Activated naive CD4-positive, alpha-beta T cell treated with anti-CD3 and anti-CD28 coated beads, Interleukin-2, amount 50 U/mL, for 72 hours (primary cell): ENCODE measurements at regions not wholly inside any gene's neighbourhood (a gene's known extent, or its start where the extent isn't known, plus 50 kb on each side); places are given as distances from the start of the nearest gene placed in this dataset.
A peak's percentile ranks its signal among the peaks of the same experiment; 100 is the strongest.

Experiments used
- ATAC-seq, 2 donors: fragments of 150-1000 bp; cut with Tn5 transposase; 2 replicates each; pipeline ENCODE4 v1.10.0; 2021; ENCODE audit warnings: mild to moderate bottlenecking in 2 of 2, moderate library complexity in 2 of 2
- DNase-seq, 2 donors: peaks; one replicate each; pipeline ENCODE4 v3.0.0; 2021 to 2022; ENCODE audit warnings: low spot score in 2 of 2
- H3K27ac Mint-ChIP-seq, 2 donors: one replicate each; pipeline ENCODE4 v1.8.0; 2022; ENCODE audit warnings: mild to moderate bottlenecking in 2 of 2, mixed read lengths in 2 of 2
- H3K36me3 Mint-ChIP-seq, 2 donors: one replicate each; pipeline ENCODE4 v1.8.0; 2022; ENCODE audit warnings: mixed read lengths in 2 of 2
- H3K9me3 Mint-ChIP-seq, 2 donors: one replicate each; pipeline ENCODE4 v1.8.0; 2022; ENCODE audit warnings: mixed read lengths in 2 of 2

GRCh38 chr2:147382322-147382948, 462.4 kb upstream of the ACVR2A start:
- ATAC-seq (no peak), DNase-seq (no peak)
- Mint-ChIP-seq H3K36me3 (no peaks in the 10 kb centered on the region), H3K27ac (no peak overlapping the region), H3K9me3 (peaks cover 0 to 1% of the 10 kb centered on the region in 2 donors)

GRCh38 chr2:147378403-147378802, 466.4 kb upstream of the ACVR2A start:
- no peak for ATAC-seq
- no peak for DNase-seq
- H3K27ac Mint-ChIP-seq, result no peak overlapping the region

GRCh38 chr2:147375073-147375472, 469.8 kb upstream of the ACVR2A start:
- no peak for DNase-seq
- no peak for ATAC-seq
- H3K27ac Mint-ChIP-seq, result no peak overlapping the region
- peaks cover 0 to 4% of the 10 kb centered on the region in 2 donors for H3K9me3 Mint-ChIP-seq
- H3K36me3 Mint-ChIP-seq, result no peaks in the 10 kb centered on the region

More at GRCh38 chr2:147378403-147378802, 466.4 kb upstream of the ACVR2A start:
- no peaks in the 10 kb centered on the region for H3K36me3 Mint-ChIP-seq
- peaks cover 0 to 4% of the 10 kb centered on the region in 2 donors for H3K9me3 Mint-ChIP-seq

- Mint-ChIP-seq H3K27ac (no peak overlapping the region), H3K36me3 (no peaks in the 10 kb centered on the region), H3K9me3 (peaks cover 0 to 4% of the 10 kb centered on the region in 2 donors)
- ATAC-seq (no peak), DNase-seq (no peak)
Observed at GRCh38 chr2:147374423-147374811, 470.4 kb upstream of the ACVR2A start.

GRCh38 chr2:147373800-147374422, 470.9 kb upstream of the ACVR2A start:
- H3K27ac Mint-ChIP-seq, result no peak overlapping the region
- H3K9me3 Mint-ChIP-seq, result peaks cover 0 to 4% of the 10 kb centered on the region in 2 donors
- no peak for DNase-seq

GRCh38 chr2:147368306-147368705, 476.5 kb upstream of the ACVR2A start:
- DNase-seq (no peak), ATAC-seq (no peak)
- peaks cover 10% of the 10 kb centered on the region in 2 donors for H3K36me3 Mint-ChIP-seq
- H3K9me3 Mint-ChIP-seq, result no peaks in the 10 kb centered on the region
- H3K27ac Mint-ChIP-seq, result no peak overlapping the region

More at GRCh38 chr2:147373800-147374422, 470.9 kb upstream of the ACVR2A start:
- no peak for ATAC-seq
- H3K36me3 Mint-ChIP-seq, result no peaks in the 10 kb centered on the region

GRCh38 chr2:147366279-147366678, 478.6 kb upstream of the ACVR2A start:
- H3K27ac Mint-ChIP-seq, result no peak overlapping the region
- no peaks in the 10 kb centered on the region for H3K9me3 Mint-ChIP-seq
- H3K36me3 Mint-ChIP-seq, result peaks cover 10% of the 10 kb centered on the region in 2 donors
- ATAC-seq, result no peak
- DNase-seq, result no peak

- no peak for ATAC-seq
- Mint-ChIP-seq H3K36me3 (peaks cover 10% of the 10 kb centered on the region in 2 donors), H3K9me3 (no peaks in the 10 kb centered on the region), H3K27ac (no peak overlapping the region)
- no peak for DNase-seq
Observed at GRCh38 chr2:147365622-147366021, 479.2 kb upstream of the ACVR2A start.

- peak in 1 of 2 donors; percentile 22 for ATAC-seq
- Mint-ChIP-seq H3K9me3 (no peaks in the 10 kb centered on the region), H3K27ac (peak overlapping the region in 1 of 2 donors; percentile 36), H3K36me3 (peaks cover 10% of the 10 kb centered on the region in 2 donors)
- no peak for DNase-seq
Observed at GRCh38 chr2:147364597-147364996, 480.2 kb upstream of the ACVR2A start.

- no peak for ATAC-seq
- no peaks in the 10 kb centered on the region for H3K9me3 Mint-ChIP-seq
- H3K27ac Mint-ChIP-seq, result no peak overlapping the region
- peaks cover 3 to 10% of the 10 kb centered on the region in 2 donors for H3K36me3 Mint-ChIP-seq
- DNase-seq, result no peak
Observed at GRCh38 chr2:147363181-147363580, 481.6 kb upstream of the ACVR2A start.

GRCh38 chr2:147358375-147358774, 486.5 kb upstream of the ACVR2A start:
- Mint-ChIP-seq H3K27ac (no peak overlapping the region), H3K9me3 (peaks cover 0 to 6% of the 10 kb centered on the region in 2 donors), H3K36me3 (no peaks in the 10 kb centered on the region)
- ATAC-seq (no peak), DNase-seq (no peak)

- Mint-ChIP-seq H3K27ac (no peak overlapping the region), H3K36me3 (no peaks in the 10 kb centered on the region), H3K9me3 (peaks cover 0 to 6% of the 10 kb centered on the region in 2 donors)
- ATAC-seq (no peak), DNase-seq (no peak)
Observed at GRCh38 chr2:147356157-147356556, 488.7 kb upstream of the ACVR2A start.

GRCh38 chr2:147355706-147356105, 489.1 kb upstream of the ACVR2A start:
- Mint-ChIP-seq H3K27ac (no peak overlapping the region), H3K36me3 (no peaks in the 10 kb centered on the region), H3K9me3 (peaks cover 0 to 6% of the 10 kb centered on the region in 2 donors)
- no peak for DNase-seq
- no peak for ATAC-seq

GRCh38 chr2:147353072-147353381, 491.8 kb upstream of the ACVR2A start:
- DNase-seq (no peak), ATAC-seq (no peak)
- Mint-ChIP-seq H3K27ac (no peak overlapping the region), H3K36me3 (no peaks in the 10 kb centered on the region), H3K9me3 (peaks cover 0 to 5% of the 10 kb centered on the region in 2 donors)

- no peaks in the 10 kb centered on the region for H3K36me3 Mint-ChIP-seq
- ATAC-seq (no peak), DNase-seq (no peak)
- no peak overlapping the region for H3K27ac Mint-ChIP-seq
- H3K9me3 Mint-ChIP-seq, result no peaks in the 10 kb centered on the region
Observed at GRCh38 chr2:147352264-147353071, 492.4 kb upstream of the ACVR2A start.

GRCh38 chr2:147351784-147352183, 493.0 kb upstream of the ACVR2A start:
- DNase-seq, result no peak

GRCh38 chr2:147348931-147349555, 495.8 kb upstream of the ACVR2A start:
- Mint-ChIP-seq H3K36me3 (peaks cover 4 to 10% of the 10 kb centered on the region in 2 donors), H3K9me3 (peaks cover 5 to 13% of the 10 kb centered on the region in 2 donors), H3K27ac (no peak overlapping the region)
- no peak for DNase-seq
- ATAC-seq, result no peak

More at GRCh38 chr2:147351784-147352183, 493.0 kb upstream of the ACVR2A start:
- Mint-ChIP-seq H3K9me3 (no peaks in the 10 kb centered on the region), H3K36me3 (no peaks in the 10 kb centered on the region), H3K27ac (no peak overlapping the region)
- ATAC-seq, result no peak
